ENCODE measurements at regions not wholly inside any gene's neighbourhood (a gene's known extent, or its start where the extent isn't known, plus 50 kb on each side); places are given as distances from the start of the nearest gene placed in this dataset.

- TF ChIP-seq CTCF (IDR thresholded peaks at IDR 0.05) (no peak), ZFX (IDR thresholded peaks at IDR 0.05; ENCODE audit: borderline replicate concordance) (no peak)
Measured at GRCh38 chr22:44627521-44628139, 74.4 kb upstream of the PRR5 start.
